ENCODE measurements at regions not wholly inside any gene's neighbourhood (a gene's known extent, or its start where the extent isn't known, plus 50 kb on each side); places are given as distances from the start of the nearest gene placed in this dataset.

DNA sequence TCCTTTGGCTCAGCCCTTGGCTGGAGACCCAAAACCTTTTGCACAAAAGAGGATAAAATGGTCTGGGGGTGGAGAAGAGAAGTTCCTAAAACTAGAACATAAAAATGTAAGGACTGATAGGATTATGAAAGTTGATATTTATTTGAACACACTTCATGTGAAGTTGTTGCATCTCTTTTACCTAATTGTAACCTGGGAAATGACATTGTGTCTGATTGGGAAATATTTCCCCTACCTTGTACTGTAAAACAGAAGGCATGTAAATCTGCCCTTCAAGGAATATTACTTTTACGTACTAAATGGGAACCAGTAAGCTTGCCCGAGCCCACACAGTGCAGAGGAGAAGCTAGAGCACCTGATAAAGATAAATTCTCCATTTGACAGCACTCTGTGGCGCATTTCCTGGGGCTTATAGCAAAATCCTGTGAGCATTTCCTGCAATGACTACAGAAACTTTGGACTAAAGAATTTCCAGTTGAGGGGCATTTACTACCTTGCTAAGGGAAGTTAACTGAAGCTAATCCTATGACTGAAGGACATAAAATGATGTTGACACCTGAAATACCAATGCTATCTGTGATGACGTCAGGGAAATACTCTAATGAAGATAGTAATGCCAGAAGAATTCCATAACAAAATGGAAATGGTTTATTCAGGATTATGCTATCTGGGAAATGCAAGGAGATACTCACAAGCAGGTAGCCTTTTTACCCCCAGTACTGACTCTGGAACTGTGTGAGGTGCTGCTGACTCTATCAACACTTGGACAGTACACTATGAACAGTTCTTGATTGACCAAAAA lies 78.3 kb upstream of the LIFR start:
- Histone ChIP-seq H3K79me2 (ENCODE audit: insufficient read depth) (no peaks in the 10 kb centered on the region), H3K9me3 (no peaks in the 10 kb centered on the region), H4K20me1 (ENCODE audit: insufficient read depth) (no peaks in the 10 kb centered on the region), H3K4me3 (ENCODE audit: low read depth in 2 of 2, low read length in 1 of 2) (no peak overlapping the region), H2AFZ (ENCODE audit: low read depth) (no peak overlapping the region), H3K9ac (no peak overlapping the region), H3K36me3 (replicated peaks in 1 of 2; ENCODE audit: control insufficient read depth in 1 of 2, insufficient read depth in 2 of 2, low read length in 1 of 2) (no peaks in the 10 kb centered on the region), H3K4me1 (ENCODE audit: control insufficient read depth in 1 of 2, insufficient read depth in 2 of 2, low read depth in 1 of 2, low read length in 1 of 2) (no peaks in the 10 kb centered on the region), H3K4me2 (no peak overlapping the region), H3F3A (replicated peaks; ENCODE audit: insufficient read depth) (no peaks in the 10 kb centered on the region), H3K27ac (ENCODE audit: low read depth in 2 of 2, low read length in 1 of 2) (no peak overlapping the region), H3K27me3 (ENCODE audit: insufficient read depth) (no peaks in the 10 kb centered on the region), H3K9me2 (no peaks in the 10 kb centered on the region)
- WGBS (ENCODE audit: low lambda C conversion rate): 45% methylated on average over 4 of the region's 4 CpGs
- TF ChIP-seq TAF1 (IDR thresholded peaks at IDR 0.05; ENCODE audit: borderline replicate concordance, low read depth, low read length): no peak
- TF ChIP-seq RXRA (IDR thresholded peaks at IDR 0.05; ENCODE audit: borderline replicate concordance, low read depth): no peak
- TF ChIP-seq, protein P1, sequence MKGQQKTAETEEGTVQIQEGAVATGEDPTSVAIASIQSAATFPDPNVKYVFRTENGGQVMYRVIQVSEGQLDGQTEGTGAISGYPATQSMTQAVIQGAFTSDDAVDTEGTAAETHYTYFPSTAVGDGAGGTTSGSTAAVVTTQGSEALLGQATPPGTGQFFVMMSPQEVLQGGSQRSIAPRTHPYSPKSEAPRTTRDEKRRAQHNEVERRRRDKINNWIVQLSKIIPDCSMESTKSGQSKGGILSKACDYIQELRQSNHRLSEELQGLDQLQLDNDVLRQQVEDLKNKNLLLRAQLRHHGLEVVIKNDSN (IDR thresholded peaks at IDR 0.05; ENCODE audit: borderline replicate concordance, low read depth): no peak
- no peak for TF ChIP-seq EZH2phosphoT487 (IDR thresholded peaks at IDR 0.05; ENCODE audit: borderline replicate concordance, low read depth)
- ChIA-PET CTCF (interaction anchor here (0.8 to 1.0 kb wide), 2 partner anchors 33 to 97 kb away, joined by 3 to 4 read pairs; no protein-coding TSS in a partner anchor), POLR2A (no interaction called here)
- no peak for DNase-seq

DNA sequence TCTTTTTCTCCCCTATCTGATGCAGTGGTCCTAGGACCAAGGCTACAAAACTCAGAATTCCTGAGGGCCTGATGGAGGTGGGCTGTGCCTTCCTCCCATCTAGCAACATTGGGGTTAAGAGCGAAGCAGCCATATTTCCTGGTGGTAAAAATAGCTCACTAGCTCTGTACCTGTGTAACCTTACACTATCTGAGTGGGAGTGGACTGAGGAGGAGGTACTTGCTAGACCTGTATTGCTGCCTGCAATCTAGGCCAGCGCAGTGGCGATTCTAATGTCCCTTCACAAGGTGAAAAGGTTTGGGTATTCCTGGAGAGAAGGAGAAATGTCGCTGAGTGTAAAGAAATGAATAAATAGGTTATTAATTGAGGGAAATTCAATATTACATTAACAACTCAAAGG lies 80.2 kb upstream of the LIFR start:
- TF ChIP-seq RCOR1 (IDR thresholded peaks at IDR 0.05; ENCODE audit: low read length) (no peak), TAF1 (IDR thresholded peaks at IDR 0.05; ENCODE audit: borderline replicate concordance, low read depth, low read length) (no peak), POLR2AphosphoS5 (IDR thresholded peaks at IDR 0.05; ENCODE audit: low read depth, low read length) (no peak), TCF12 (IDR thresholded peaks at IDR 0.05) (no peak), RAD21 (IDR thresholded peaks at IDR 0.05; ENCODE audit: low read length) (no peak), GABPA (IDR thresholded peaks at IDR 0.05; ENCODE audit: low read depth) (no peak)
- TF ChIP-seq, protein P2, sequence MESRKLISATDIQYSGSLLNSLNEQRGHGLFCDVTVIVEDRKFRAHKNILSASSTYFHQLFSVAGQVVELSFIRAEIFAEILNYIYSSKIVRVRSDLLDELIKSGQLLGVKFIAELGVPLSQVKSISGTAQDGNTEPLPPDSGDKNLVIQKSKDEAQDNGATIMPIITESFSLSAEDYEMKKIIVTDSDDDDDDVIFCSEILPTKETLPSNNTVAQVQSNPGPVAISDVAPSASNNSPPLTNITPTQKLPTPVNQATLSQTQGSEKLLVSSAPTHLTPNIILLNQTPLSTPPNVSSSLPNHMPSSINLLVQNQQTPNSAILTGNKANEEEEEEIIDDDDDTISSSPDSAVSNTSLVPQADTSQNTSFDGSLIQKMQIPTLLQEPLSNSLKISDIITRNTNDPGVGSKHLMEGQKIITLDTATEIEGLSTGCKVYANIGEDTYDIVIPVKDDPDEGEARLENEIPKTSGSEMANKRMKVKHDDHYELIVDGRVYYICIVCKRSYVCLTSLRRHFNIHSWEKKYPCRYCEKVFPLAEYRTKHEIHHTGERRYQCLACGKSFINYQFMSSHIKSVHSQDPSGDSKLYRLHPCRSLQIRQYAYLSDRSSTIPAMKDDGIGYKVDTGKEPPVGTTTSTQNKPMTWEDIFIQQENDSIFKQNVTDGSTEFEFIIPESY (IDR thresholded peaks at IDR 0.05; ENCODE audit: borderline replicate concordance, low read depth): no peak
- TF ChIP-seq, protein P1 (IDR thresholded peaks at IDR 0.05; ENCODE audit: borderline replicate concordance, low read depth): no peak

More for the DNA sequence above, 80.2 kb upstream of the LIFR start:
- no peaks in the 10 kb centered on the region for H3F3A ChIP-seq (replicated peaks; ENCODE audit: insufficient read depth)
- H2AFZ ChIP-seq (ENCODE audit: low read depth): no peak overlapping the region
- H3K27ac ChIP-seq (ENCODE audit: low read depth in 2 of 2, low read length in 1 of 2): no peak overlapping the region
- no peak overlapping the region for H3K9ac ChIP-seq
- H3K4me1 ChIP-seq (ENCODE audit: control insufficient read depth in 1 of 2, insufficient read depth in 2 of 2, low read depth in 1 of 2, low read length in 1 of 2): peaks cover 0 to 2% of the 10 kb centered on the region in 2 experiments; a peak in 2 of 4 replicates
- no peak overlapping the region for H3K4me3 ChIP-seq (ENCODE audit: low read depth in 2 of 2, low read length in 1 of 2)
- H3K9me2 ChIP-seq: no peaks in the 10 kb centered on the region
- H3K4me2 ChIP-seq: no peak overlapping the region
- no peak for DNase-seq
- no peaks in the 10 kb centered on the region for H3K9me3 ChIP-seq
- H3K36me3 ChIP-seq (replicated peaks in 1 of 2; ENCODE audit: control insufficient read depth in 1 of 2, insufficient read depth in 2 of 2, low read length in 1 of 2): no peaks in the 10 kb centered on the region
- H3K79me2 ChIP-seq (ENCODE audit: insufficient read depth): no peaks in the 10 kb centered on the region
- H4K20me1 ChIP-seq (ENCODE audit: insufficient read depth): no peaks in the 10 kb centered on the region
- WGBS (ENCODE audit: low lambda C conversion rate): 82% methylated on average over 4 of the region's 4 CpGs
- no peaks in the 10 kb centered on the region for H3K27me3 ChIP-seq (ENCODE audit: insufficient read depth)
- POLR2A ChIA-PET: no interaction called here
- CTCF ChIA-PET: no interaction called here

Data from SK-N-SH (cell line).